ENCODE measurements at regions not wholly inside any gene's neighbourhood (a gene's known extent, or its start where the extent isn't known, plus 50 kb on each side); places are given as distances from the start of the nearest gene placed in this dataset.
"Not testable (repeated sequence)": the region's sequence is repeated elsewhere in the genome, so short reads cannot be mapped to it uniquely, and the experiment has no call there.

DNA sequence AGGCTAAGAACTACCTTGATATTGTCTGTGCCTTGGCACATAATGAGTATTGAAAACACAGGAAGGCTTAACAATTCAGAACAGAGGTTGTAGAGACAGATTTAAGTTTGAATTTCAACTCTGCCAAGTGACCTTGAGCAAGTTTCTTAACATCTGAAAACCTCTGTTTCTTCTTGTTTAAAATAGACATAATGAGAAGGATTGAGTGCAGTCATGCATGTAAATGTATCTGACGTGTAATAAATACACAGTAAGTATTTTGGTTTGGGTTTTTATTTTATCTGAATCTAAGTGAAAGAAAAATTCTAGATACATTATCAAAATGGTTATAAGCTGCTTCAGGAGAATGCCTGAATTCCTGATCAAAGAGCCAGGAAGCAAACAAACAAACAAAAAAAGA is 111.9 kb downstream of the ANXA5 start:
- no peak overlapping the region for H3K4me3 ChIP-seq (ENCODE audit: low read depth, low read length)
- no peaks in the 10 kb centered on the region for H3K27me3 ChIP-seq (ENCODE audit: insufficient read depth, low read depth, severe bottlenecking)
- TF ChIP-seq, protein P1, sequence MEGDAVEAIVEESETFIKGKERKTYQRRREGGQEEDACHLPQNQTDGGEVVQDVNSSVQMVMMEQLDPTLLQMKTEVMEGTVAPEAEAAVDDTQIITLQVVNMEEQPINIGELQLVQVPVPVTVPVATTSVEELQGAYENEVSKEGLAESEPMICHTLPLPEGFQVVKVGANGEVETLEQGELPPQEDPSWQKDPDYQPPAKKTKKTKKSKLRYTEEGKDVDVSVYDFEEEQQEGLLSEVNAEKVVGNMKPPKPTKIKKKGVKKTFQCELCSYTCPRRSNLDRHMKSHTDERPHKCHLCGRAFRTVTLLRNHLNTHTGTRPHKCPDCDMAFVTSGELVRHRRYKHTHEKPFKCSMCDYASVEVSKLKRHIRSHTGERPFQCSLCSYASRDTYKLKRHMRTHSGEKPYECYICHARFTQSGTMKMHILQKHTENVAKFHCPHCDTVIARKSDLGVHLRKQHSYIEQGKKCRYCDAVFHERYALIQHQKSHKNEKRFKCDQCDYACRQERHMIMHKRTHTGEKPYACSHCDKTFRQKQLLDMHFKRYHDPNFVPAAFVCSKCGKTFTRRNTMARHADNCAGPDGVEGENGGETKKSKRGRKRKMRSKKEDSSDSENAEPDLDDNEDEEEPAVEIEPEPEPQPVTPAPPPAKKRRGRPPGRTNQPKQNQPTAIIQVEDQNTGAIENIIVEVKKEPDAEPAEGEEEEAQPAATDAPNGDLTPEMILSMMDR (IDR thresholded peaks at IDR 0.05; ENCODE audit: low read depth, low read length): no peak
- no peak overlapping the region for H3K27ac ChIP-seq
- no peaks in the 10 kb centered on the region for H3K36me3 ChIP-seq
- H3K9me3 ChIP-seq (ENCODE audit: severe bottlenecking): no peaks in the 10 kb centered on the region
- no peak for DNase-seq

DNA sequence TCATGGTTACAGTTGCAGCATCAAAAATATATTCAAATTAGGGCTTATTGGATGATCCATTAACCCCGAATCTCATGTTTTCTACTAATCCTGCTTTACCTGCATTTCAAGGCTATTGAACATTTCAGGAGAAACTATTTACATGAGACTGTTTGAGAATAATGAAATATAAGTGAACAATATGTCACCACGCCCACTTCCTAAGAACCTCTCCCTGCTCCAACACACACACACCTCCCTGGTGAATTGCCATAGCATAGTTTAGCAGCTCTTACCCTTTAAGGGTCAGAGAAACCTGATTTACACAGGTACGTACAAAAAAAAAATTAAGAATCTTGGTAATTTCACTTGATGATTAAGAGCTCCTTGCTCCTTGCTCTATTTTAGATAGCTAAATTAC is 113.4 kb downstream of the ANXA5 start:
- no peaks in the 10 kb centered on the region for H3K9me3 ChIP-seq (ENCODE audit: severe bottlenecking)
- H3K27me3 ChIP-seq (ENCODE audit: insufficient read depth, low read depth, severe bottlenecking): no peaks in the 10 kb centered on the region
- no peak overlapping the region for H3K4me3 ChIP-seq (ENCODE audit: low read depth, low read length)
- DNase-seq: no peak
- TF ChIP-seq, protein P1 (IDR thresholded peaks at IDR 0.05; ENCODE audit: low read depth, low read length): no peak
- no peak overlapping the region for H3K27ac ChIP-seq
- H3K36me3 ChIP-seq: no peaks in the 10 kb centered on the region

DNA sequence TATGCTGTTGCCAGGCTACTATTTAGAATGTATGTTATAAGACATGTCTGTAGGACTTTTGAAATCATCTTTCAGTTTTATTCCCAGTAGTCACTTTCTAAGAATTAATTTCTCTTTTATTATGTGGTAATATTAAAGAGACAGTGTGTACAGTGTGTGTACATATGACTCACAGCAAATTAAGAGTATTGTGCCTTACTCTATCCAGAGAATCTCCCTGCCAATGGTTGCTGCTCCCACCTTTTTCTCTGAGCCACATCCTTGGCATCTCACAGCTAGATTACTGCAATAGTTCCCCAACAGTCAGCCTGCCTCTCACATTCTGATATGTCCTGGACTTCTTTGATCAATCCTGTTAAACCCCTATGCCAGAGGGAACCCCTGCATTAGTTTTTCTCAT is 114.5 kb downstream of the ANXA5 start:
- Histone ChIP-seq H3K4me3 (ENCODE audit: low read depth, low read length) (no peak overlapping the region), H3K27me3 (ENCODE audit: insufficient read depth, low read depth, severe bottlenecking) (no peaks in the 10 kb centered on the region), H3K9me3 (ENCODE audit: severe bottlenecking) (no peaks in the 10 kb centered on the region), H3K36me3 (no peaks in the 10 kb centered on the region), H3K27ac (no peak overlapping the region)
- no peak for DNase-seq
- TF ChIP-seq, protein P1 (IDR thresholded peaks at IDR 0.05; ENCODE audit: low read depth, low read length): no peak

DNA sequence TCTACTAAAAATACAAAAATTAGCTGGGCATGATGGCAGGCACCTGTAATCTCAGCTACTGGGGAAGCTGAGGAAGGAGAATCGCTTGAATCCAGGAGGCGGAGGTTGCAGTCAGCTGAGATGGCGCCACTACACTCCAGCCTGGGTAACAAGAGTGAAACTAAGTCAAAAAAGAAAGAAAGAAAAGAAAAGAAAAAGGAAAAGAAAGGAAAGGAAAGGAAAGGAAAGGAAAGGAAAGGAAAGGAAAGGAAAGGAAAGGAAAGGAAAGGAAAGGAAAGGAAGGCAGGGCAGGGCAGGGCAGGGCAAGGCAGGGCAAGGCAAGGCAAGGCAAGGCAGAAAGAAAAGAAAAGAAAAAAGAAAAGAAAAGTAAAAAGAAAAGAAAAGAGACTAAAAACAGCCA is 121.4 kb downstream of the ANXA5 start:
- H3K27me3 ChIP-seq (ENCODE audit: insufficient read depth, low read depth, severe bottlenecking); H3K4me3 ChIP-seq (ENCODE audit: low read depth, low read length); H3K9me3 ChIP-seq (ENCODE audit: severe bottlenecking); DNase-seq; H3K27ac ChIP-seq; H3K36me3 ChIP-seq: not testable (repeated sequence)

DNA sequence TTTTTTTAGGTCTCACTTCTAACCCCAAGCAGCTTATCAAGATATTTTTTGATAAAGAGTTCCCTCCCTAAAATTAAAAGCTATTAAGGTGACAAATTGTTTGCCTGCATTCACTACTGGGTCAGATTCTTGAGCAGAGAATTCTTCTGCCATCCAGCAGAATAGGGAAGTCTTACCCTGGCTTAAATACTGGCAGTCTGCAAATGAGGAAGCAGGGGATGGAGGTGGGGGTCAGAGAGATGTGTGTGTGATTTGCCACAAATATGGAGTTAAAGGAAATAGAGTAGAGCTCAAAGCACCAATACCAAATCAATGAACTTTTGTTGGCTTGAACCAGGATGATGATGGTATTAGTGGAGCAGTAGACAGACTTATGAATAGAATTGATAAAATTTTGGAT is 122.2 kb downstream of the ANXA5 start:
- Histone ChIP-seq H3K9me3 (ENCODE audit: severe bottlenecking) (no peaks in the 10 kb centered on the region), H3K27me3 (ENCODE audit: insufficient read depth, low read depth, severe bottlenecking) (no peaks in the 10 kb centered on the region), H3K4me3 (ENCODE audit: low read depth, low read length) (no peak overlapping the region), H3K36me3 (no peaks in the 10 kb centered on the region), H3K27ac (no peak overlapping the region)
- TF ChIP-seq, protein P1 (IDR thresholded peaks at IDR 0.05; ENCODE audit: low read depth, low read length): no peak
- no peak for DNase-seq

DNA sequence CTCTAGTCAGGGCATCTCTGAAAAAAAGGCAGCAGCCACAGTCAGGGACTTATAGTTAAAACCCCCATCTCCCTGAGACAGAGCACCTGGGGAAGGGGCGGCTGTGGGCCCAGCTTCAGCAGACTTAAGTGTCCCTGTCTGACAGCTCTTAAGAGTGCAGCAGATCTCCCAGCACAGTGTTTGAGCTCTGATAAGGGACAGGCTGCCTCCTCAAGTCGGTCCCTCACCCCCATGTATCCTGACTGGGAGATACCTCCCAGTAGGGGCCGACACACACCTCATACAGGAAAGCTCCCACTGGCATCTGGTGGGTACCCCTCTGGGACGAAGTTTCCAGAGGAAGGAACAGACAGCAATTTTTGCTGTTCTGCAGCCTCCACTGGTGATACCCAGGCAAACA is 129.0 kb downstream of the ANXA5 start:
- TF ChIP-seq, protein P1 (IDR thresholded peaks at IDR 0.05; ENCODE audit: low read depth, low read length): no peak
- no peak overlapping the region for H3K4me3 ChIP-seq (ENCODE audit: low read depth, low read length)
- no peak for DNase-seq
- no peaks in the 10 kb centered on the region for H3K36me3 ChIP-seq
- H3K9me3 ChIP-seq (ENCODE audit: severe bottlenecking): no peaks in the 10 kb centered on the region
- H3K27me3 ChIP-seq (ENCODE audit: insufficient read depth, low read depth, severe bottlenecking): no peaks in the 10 kb centered on the region
- H3K27ac ChIP-seq: no peak overlapping the region
